IMR-90 (cell line): ENCODE measurements at regions not wholly inside any gene's neighbourhood (a gene's known extent, or its start where the extent isn't known, plus 50 kb on each side); places are given as distances from the start of the nearest gene placed in this dataset.

Experiments used
- ATAC-seq: fragments of 200-7000 bp; cut with Tn5 transposase; 2 replicates; pipeline ENCODE4 v1.9.1; 2020; ENCODE audit warnings: low read depth, mild to moderate bottlenecking, moderate library complexity
- BruUV-seq: library from RNA; stranded (reverse); fragments of 400-500 nt; replicated peaks from 2 replicates; lab custom pipeline; 2021; lab: Mats Ljungman, UMichigan
- CTCF ChIA-PET: fragments of 300-600 bp; formaldehyde crosslinking; extraction: SDS; loops from one replicate; lab custom pipeline; 2021; ENCODE audit warnings: antibody characterized with exemption; lab: Yijun Ruan, JAX
- POLR2A ChIA-PET: fragments of 300-600 bp; sonication (Branson Sonifier 250); formaldehyde crosslinking; loops from one replicate; lab custom pipeline; 2022; ENCODE audit warnings: antibody characterized with exemption; ENCODE audit not compliant: unreplicated experiment; lab: Charles Lee
- DNase-seq: peaks from one replicate; pipeline ENCODE4 v3.0.0; 2013
- H2AFZ ChIP-seq: replicated peaks from 2 replicates; pipeline ENCODE3; 2013; ENCODE audit warnings: low read length, mild to moderate bottlenecking; ENCODE audit not compliant: poor library complexity
- H2AK5ac ChIP-seq: 2 replicates; pipeline ENCODE4 v1.6.1; 2013; ENCODE audit warnings: low read depth, low read length, inconsistent platforms
- H2AK9ac ChIP-seq: replicated peaks from 2 replicates; pipeline ENCODE3; 2013; ENCODE audit warnings: mild to moderate bottlenecking, low read depth, low read length, moderate library complexity; ENCODE audit not compliant: poor library complexity
- H2BK120ac ChIP-seq: 2 replicates; pipeline ENCODE4 v1.6.1; 2013; ENCODE audit warnings: low read depth, low read length, inconsistent platforms
- H2BK15ac ChIP-seq: 3 replicates; pipeline ENCODE4 v1.6.1; 2013; ENCODE audit warnings: low read depth, low read length, inconsistent platforms
- H2BK20ac ChIP-seq: 2 replicates; pipeline ENCODE4 v1.6.1; 2013; ENCODE audit warnings: low read depth, mild to moderate bottlenecking, inconsistent platforms, low read length, moderate library complexity
- H2BK5ac ChIP-seq: 2 replicates; pipeline ENCODE4 v1.6.1; 2013; ENCODE audit warnings: mild to moderate bottlenecking, low read depth, low read length, inconsistent platforms; ENCODE audit not compliant: poor library complexity, severe bottlenecking
- H3K14ac ChIP-seq: replicated peaks from 2 replicates; pipeline ENCODE4 v1.6.1; 2013; ENCODE audit warnings: low read depth, low read length, inconsistent platforms
- H3K18ac ChIP-seq: 2 replicates; pipeline ENCODE4 v1.6.1; 2013; ENCODE audit warnings: low read depth, low read length, control low read depth
- H3K23ac ChIP-seq: 2 replicates; pipeline ENCODE4 v1.6.1; 2013; ENCODE audit warnings: low read depth, low read length, inconsistent platforms
- H3K27ac ChIP-seq: 2 replicates; pipeline ENCODE4 v1.5.1; 2013; ENCODE audit warnings: mild to moderate bottlenecking, control low read depth, low read length; ENCODE audit not compliant: insufficient read depth
- H3K27me3 ChIP-seq: 2 replicates; pipeline ENCODE4 v1.6.1; 2013; ENCODE audit warnings: low read length; ENCODE audit not compliant: control insufficient read depth, insufficient read depth
- H3K36me3 ChIP-seq: 2 replicates; pipeline ENCODE4 v1.6.1; 2013; ENCODE audit warnings: low read length, mixed read lengths; ENCODE audit not compliant: control insufficient read depth, insufficient read depth
- H3K4ac ChIP-seq: 2 replicates; pipeline ENCODE4 v1.6.1; 2013; ENCODE audit warnings: low read depth, low read length, inconsistent platforms
- H3K4me1 ChIP-seq: 2 replicates; pipeline ENCODE4 v1.6.1; 2013; ENCODE audit warnings: low read length, mixed read lengths; ENCODE audit not compliant: control insufficient read depth, insufficient read depth
- H3K4me2 ChIP-seq: 2 replicates; pipeline ENCODE4 v1.6.1; 2013; ENCODE audit warnings: low read depth, mild to moderate bottlenecking, control low read depth, low read length, moderate library complexity
- H3K4me3 ChIP-seq: 2 replicates; pipeline ENCODE4 v1.5.1; 2013; ENCODE audit warnings: low read depth, mild to moderate bottlenecking, control low read depth, low read length, moderate library complexity; ENCODE audit not compliant: insufficient read depth
- H3K56ac ChIP-seq: 2 replicates; pipeline ENCODE4 v1.6.1; 2013; ENCODE audit warnings: low read length, inconsistent platforms; ENCODE audit not compliant: insufficient read depth; ENCODE audit errors: extremely low read depth
- H3K79me1 ChIP-seq, 2 experiments: 2 replicates each; pipeline ENCODE4 v1.6.1; 2013; ENCODE audit warnings: low read length in 2 of 2, inconsistent platforms in 1 of 2, low read depth in 1 of 2
- H3K9ac ChIP-seq: 2 replicates; pipeline ENCODE4 v1.6.1; 2013; ENCODE audit warnings: low read depth, low read length, control low read depth
- H3K9me1 ChIP-seq: 2 replicates; pipeline ENCODE4 v1.6.1; 2013; ENCODE audit warnings: low read length, inconsistent platforms; ENCODE audit not compliant: insufficient read depth
- H3K9me3 ChIP-seq: 2 replicates; pipeline ENCODE4 v1.6.1; 2013; ENCODE audit warnings: low read length; ENCODE audit not compliant: control insufficient read depth, insufficient read depth
- H4K20me1 ChIP-seq: 2 replicates; pipeline ENCODE4 v1.6.1; 2013; ENCODE audit warnings: low read length, inconsistent platforms; ENCODE audit not compliant: insufficient read depth
- H4K5ac ChIP-seq: 2 replicates; pipeline ENCODE4 v1.6.1; 2013; ENCODE audit warnings: mild to moderate bottlenecking, low read depth, low read length, control low read depth
- H4K8ac ChIP-seq, 2 experiments: 2 replicates each; pipeline ENCODE4 v1.6.1; 2013; ENCODE audit warnings: low read depth in 2 of 2, low read length in 2 of 2, control low read depth in 1 of 2, inconsistent platforms in 1 of 2
- H4K91ac ChIP-seq: 2 replicates; pipeline ENCODE4 v1.6.1; 2013; ENCODE audit warnings: low read depth, low read length, inconsistent platforms; ENCODE audit not compliant: insufficient read depth
- CHD1 ChIP-seq: IDR thresholded peaks from 2 replicates; pipeline ENCODE4 v1.6.1; 2012; ENCODE audit warnings: low read depth, low read length, improper control_type of control experiment
- CTCF ChIP-seq: conservative IDR thresholded peaks from 2 replicates; pipeline ENCODE4 v1.5.1; 2012; ENCODE audit warnings: mild to moderate bottlenecking, low read depth, low read length, improper control_type of control experiment
- FOS ChIP-seq: fragments of 150-350 bp; IDR thresholded peaks from 2 replicates; pipeline ENCODE4 v1.6.1; 2016; ENCODE audit warnings: low read depth, low read length
- MAFK ChIP-seq: IDR thresholded peaks from 2 replicates; pipeline ENCODE4 v1.6.1; 2012; ENCODE audit warnings: low read depth, low read length, improper control_type of control experiment
- MXI1 ChIP-seq: IDR thresholded peaks from 2 replicates; pipeline ENCODE4 v1.6.1; 2012; ENCODE audit warnings: low read depth, mild to moderate bottlenecking, low read length, moderate library complexity, borderline replicate concordance
- RCOR1 ChIP-seq: IDR thresholded peaks from 2 replicates; pipeline ENCODE4 v1.6.1; 2012; ENCODE audit warnings: mild to moderate bottlenecking, low read length, improper control_type of control experiment; ENCODE audit not compliant: insufficient replicate concordance
- SMC3 ChIP-seq: fragments of 150-350 bp; IDR thresholded peaks from 2 replicates; pipeline ENCODE4 v1.6.1; 2016; ENCODE audit warnings: low read depth, mild to moderate bottlenecking, antibody characterized with exemption, low read length, moderate library complexity
- WGBS, 2 experiments: methylation state at CpG; one replicate each; pipeline versions ENCODE4 v1.1.5 to v1.1.7; 2013; ENCODE audit warnings: missing lambda C conversion rate in 2 of 2; ENCODE audit not compliant: insufficient read length in 1 of 2; ENCODE audit errors: extremely low coverage in 2 of 2; 5-methylcytosine and 5-hydroxymethylcytosine counted together
- dilution Hi-C: fragments of 300-500 bp; cut with HindIII; formaldehyde crosslinking; loops from one replicate; pipeline ENCODE4 v1.14.3; 2018; ENCODE audit warnings: low sequenced_read_pairs; ENCODE audit not compliant: unreplicated experiment
- in situ Hi-C: fragments of 300-500 bp; cut with MboI; formaldehyde crosslinking; loops from 3 replicates; pipeline ENCODE4 v1.14.3; 2019; ENCODE audit warnings: low sequenced_read_pairs, inconsistent platforms, mixed read lengths
- intact Hi-C: fragments of 100-400 bp; cut with micrococcal nuclease; formaldehyde crosslinking; loops from 2 replicates; pipeline ENCODE4 v1.10.0; 2022

- Histone ChIP-seq H4K20me1 (no peaks in the 10 kb centered on the region), H3K27ac (peak overlapping the region; percentile 81), H3K36me3 (no peaks in the 10 kb centered on the region), H4K91ac (peak overlapping the region; percentile 79), H3K79me1 (peaks cover 6 to 15% of the 10 kb centered on the region in 2 experiments), H3K56ac (peak overlapping the region; percentile 88), H3K23ac (peak overlapping the region; percentile 24; the same call in 1 of the 2 replicates), H3K4ac (peak overlapping the region; percentile 63), H2BK5ac (peak overlapping the region; percentile 83), H3K27me3 (no peaks in the 10 kb centered on the region), H4K8ac (peak overlapping the region; percentile 2 to 69; a peak in 3 of 4 replicates), H3K9ac (peak overlapping the region; percentile 79), H2BK120ac (0 out of 2 replicates have a peak overlapping the region, but pooled peaks have one; percentile 15), H3K18ac (peak overlapping the region; percentile 71; the same call in 1 of the 2 replicates), H3K9me3 (no peaks in the 10 kb centered on the region), H3K4me2 (peak overlapping the region; percentile 74), H3K9me1 (no peaks in the 10 kb centered on the region; the same call in 1 of the 2 replicates), H3K4me3 (peak overlapping the region; percentile 59), H2AK9ac (peak overlapping the region; percentile 94), H4K5ac (peak overlapping the region; percentile 43; the same call in 1 of the 2 replicates), H2AFZ (peak overlapping the region; percentile 81), H3K14ac (peak overlapping the region; percentile 55), H2BK20ac (no peak overlapping the region), H2BK15ac (no peak overlapping the region), H3K4me1 (peaks cover 2% of the 10 kb centered on the region), H2AK5ac (peak overlapping the region; percentile 6; the same call in 1 of the 2 replicates)
- no TSS peak for BruUV-seq
- POLR2A ChIA-PET, result interaction anchor here (0.5 to 2.2 kb wide), 7 partner anchors 11 to 293 kb away, joined by 3 to 11 read pairs (median 4); a partner anchor contains a TSS
- peak; percentile 21 for ATAC-seq
- peak; percentile 74 for DNase-seq
- WGBS, 2 experiments, result 0% methylated on average over 13 of the region's 23 CpGs; no CpG with 5 or more reads in 1 of the 2 experiments
- TF ChIP-seq FOS (no peak), MXI1 (no peak), SMC3 (no peak), CTCF (no peak), RCOR1 (no peak), MAFK (no peak), CHD1 (no peak)
- in situ Hi-C loops, result loop anchor here (25.0 kb wide), 1 partner anchor 853 kb away; a partner anchor contains a TSS
- intact Hi-C loops, result loop anchor here (1.0 to 2.0 kb wide), 3 partner anchors 27 to 44 kb away; a partner anchor contains a TSS
- dilution Hi-C loops, result no loop called here
- CTCF ChIA-PET, result no interaction called here
Measured at GRCh38 chr6:26284537-26285142, 80.4 kb upstream of the BTN3A2 start.
